ENCODE measurements at regions not wholly inside any gene's neighbourhood (a gene's known extent, or its start where the extent isn't known, plus 50 kb on each side); places are given as distances from the start of the nearest gene placed in this dataset.

DNA sequence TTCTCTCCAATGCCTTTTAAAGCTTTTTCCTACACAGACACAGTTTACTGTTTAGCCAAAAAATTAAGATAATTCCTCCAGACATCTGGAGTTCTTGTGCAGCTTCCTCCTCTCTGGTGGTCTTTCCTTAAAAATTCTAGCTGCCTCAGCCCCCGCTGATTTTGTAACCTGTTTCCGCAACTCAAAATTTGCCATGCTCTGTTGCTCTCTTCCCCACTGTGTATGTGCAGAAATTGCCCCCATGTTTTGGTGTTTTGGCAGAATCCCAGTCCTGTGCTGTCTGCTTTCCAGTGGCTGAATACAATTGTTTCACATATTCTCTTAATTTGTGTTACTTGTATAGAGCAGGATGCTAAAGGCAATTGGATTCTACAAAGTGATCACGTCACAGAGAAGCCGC is 151.7 kb upstream of the PRSS1 start:
- H3K36me3 ChIP-seq: no peaks in the 10 kb centered on the region
- no peak overlapping the region for H3K4me3 ChIP-seq
- no peaks in the 10 kb centered on the region for H3K4me1 ChIP-seq
- H3K9me3 ChIP-seq: no peaks in the 10 kb centered on the region
- DNase-seq (no peak), ATAC-seq (ENCODE audit: low FRiP score in 2 of 2) (no peak)
- H3K27me3 ChIP-seq: no peaks in the 10 kb centered on the region
- no peak for TF ChIP-seq EP300 (IDR thresholded peaks at IDR 0.05)
- TF ChIP-seq, protein P1, sequence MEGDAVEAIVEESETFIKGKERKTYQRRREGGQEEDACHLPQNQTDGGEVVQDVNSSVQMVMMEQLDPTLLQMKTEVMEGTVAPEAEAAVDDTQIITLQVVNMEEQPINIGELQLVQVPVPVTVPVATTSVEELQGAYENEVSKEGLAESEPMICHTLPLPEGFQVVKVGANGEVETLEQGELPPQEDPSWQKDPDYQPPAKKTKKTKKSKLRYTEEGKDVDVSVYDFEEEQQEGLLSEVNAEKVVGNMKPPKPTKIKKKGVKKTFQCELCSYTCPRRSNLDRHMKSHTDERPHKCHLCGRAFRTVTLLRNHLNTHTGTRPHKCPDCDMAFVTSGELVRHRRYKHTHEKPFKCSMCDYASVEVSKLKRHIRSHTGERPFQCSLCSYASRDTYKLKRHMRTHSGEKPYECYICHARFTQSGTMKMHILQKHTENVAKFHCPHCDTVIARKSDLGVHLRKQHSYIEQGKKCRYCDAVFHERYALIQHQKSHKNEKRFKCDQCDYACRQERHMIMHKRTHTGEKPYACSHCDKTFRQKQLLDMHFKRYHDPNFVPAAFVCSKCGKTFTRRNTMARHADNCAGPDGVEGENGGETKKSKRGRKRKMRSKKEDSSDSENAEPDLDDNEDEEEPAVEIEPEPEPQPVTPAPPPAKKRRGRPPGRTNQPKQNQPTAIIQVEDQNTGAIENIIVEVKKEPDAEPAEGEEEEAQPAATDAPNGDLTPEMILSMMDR (IDR thresholded peaks at IDR 0.05): no peak
- TF ChIP-seq POLR2A (IDR thresholded peaks at IDR 0.05): no peak
- TF ChIP-seq POLR2AphosphoS5 (IDR thresholded peaks at IDR 0.05): no peak
- H3K27ac ChIP-seq: no peak overlapping the region
- 82 to 86% methylated on average over 4 of the region's 4 CpGs for WGBS, 2 donors

DNA sequence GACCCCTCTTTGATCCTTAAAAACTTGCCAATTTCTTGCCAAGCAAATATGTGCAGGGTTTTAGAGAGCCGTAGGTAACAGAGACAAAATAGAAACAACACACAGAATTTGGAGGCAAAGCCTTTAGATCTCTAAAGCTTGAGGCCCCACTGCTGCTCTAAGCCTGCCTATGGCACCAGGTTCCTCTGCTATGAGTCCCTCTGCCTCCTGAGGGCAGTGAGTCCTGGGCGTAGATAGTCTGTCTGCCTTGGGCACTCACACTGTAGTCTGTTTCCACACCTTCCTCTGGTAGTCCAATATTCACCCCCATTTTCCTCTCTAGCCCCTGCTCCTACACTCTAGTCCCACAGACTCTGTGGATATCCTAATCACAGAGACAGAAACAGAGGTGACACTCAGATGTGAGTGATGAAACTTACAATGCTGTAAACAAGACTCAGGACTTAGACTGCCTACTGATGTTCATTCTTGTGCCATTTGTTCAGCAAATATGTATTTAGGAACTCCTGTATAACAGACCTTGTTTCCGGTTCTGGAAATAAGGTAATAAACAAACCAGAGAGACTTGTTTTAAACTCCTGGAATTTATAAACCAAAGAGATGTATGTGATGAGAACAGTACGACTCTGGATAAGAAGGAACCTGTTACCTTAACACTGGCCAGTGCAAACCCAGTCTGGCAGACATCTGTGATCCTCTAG is 153.3 kb upstream of the PRSS1 start:
- H3K4me3 ChIP-seq: no peak overlapping the region
- TF ChIP-seq EP300 (IDR thresholded peaks at IDR 0.05) (no peak), POLR2AphosphoS5 (IDR thresholded peaks at IDR 0.05) (no peak), POLR2A (IDR thresholded peaks at IDR 0.05) (no peak)
- TF ChIP-seq, protein P1 (IDR thresholded peaks at IDR 0.05): no peak
- H3K27me3 ChIP-seq: no peaks in the 10 kb centered on the region
- no peaks in the 10 kb centered on the region for H3K36me3 ChIP-seq
- no peaks in the 10 kb centered on the region for H3K4me1 ChIP-seq
- H3K27ac ChIP-seq: no peak overlapping the region
- ATAC-seq (ENCODE audit: low FRiP score in 2 of 2): no peak
- no peak for DNase-seq
- WGBS, 2 donors: 55 to 63% methylated on average over 4 of the region's 4 CpGs
- H3K9me3 ChIP-seq: no peaks in the 10 kb centered on the region

DNA sequence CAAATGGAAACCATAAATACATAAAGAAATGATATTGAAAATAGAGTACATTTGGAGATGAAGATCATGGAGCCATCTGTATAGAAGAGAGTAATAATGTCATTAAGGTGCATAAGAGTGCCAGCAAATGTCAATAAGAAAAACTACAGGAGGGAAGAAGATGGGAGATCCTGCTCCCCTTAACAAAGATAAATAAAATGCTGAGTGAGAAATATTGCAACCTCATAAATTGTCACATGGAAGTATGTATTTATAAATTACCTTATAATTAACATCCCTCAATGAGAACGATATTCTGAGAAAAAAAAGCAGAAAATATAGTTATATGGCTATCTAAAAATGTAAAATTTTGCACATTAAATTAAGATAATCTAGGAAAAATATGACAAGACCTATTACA is 155.2 kb upstream of the PRSS1 start:
- no peak overlapping the region for H3K27ac ChIP-seq
- no peak for TF ChIP-seq POLR2AphosphoS5 (IDR thresholded peaks at IDR 0.05)
- TF ChIP-seq POLR2A (IDR thresholded peaks at IDR 0.05): no peak
- TF ChIP-seq, protein P1 (IDR thresholded peaks at IDR 0.05): no peak
- TF ChIP-seq EP300 (IDR thresholded peaks at IDR 0.05): no peak
- H3K4me3 ChIP-seq: no peak overlapping the region
- ATAC-seq (ENCODE audit: low FRiP score in 2 of 2): no peak
- H3K27me3 ChIP-seq: no peaks in the 10 kb centered on the region
- H3K9me3 ChIP-seq: no peaks in the 10 kb centered on the region
- no peaks in the 10 kb centered on the region for H3K4me1 ChIP-seq
- H3K36me3 ChIP-seq: no peaks in the 10 kb centered on the region
- DNase-seq: no peak
- 73 to 88% methylated on average over 1 of the region's 1 CpG for WGBS, 2 donors

DNA sequence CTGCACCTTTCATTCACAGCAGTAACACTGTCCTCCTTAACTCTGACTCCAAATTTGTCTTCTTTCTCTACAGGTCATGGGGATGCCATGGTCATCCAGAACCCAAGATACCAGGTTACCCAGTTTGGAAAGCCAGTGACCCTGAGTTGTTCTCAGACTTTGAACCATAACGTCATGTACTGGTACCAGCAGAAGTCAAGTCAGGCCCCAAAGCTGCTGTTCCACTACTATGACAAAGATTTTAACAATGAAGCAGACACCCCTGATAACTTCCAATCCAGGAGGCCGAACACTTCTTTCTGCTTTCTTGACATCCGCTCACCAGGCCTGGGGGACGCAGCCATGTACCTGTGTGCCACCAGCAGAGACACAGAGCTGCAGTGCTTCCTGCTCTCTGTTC is 156.2 kb upstream of the PRSS1 start:
- no peaks in the 10 kb centered on the region for H3K9me3 ChIP-seq
- DNase-seq (no peak), ATAC-seq (ENCODE audit: low FRiP score in 2 of 2) (no peak)
- H3K27ac ChIP-seq: no peak overlapping the region
- no peak overlapping the region for H3K4me3 ChIP-seq
- no peaks in the 10 kb centered on the region for H3K36me3 ChIP-seq
- TF ChIP-seq EP300 (IDR thresholded peaks at IDR 0.05) (no peak), POLR2A (IDR thresholded peaks at IDR 0.05) (no peak), POLR2AphosphoS5 (IDR thresholded peaks at IDR 0.05) (no peak)
- TF ChIP-seq, protein P1 (IDR thresholded peaks at IDR 0.05): no peak
- WGBS, 2 donors: 87 to 92% methylated on average over 4 of the region's 4 CpGs
- H3K27me3 ChIP-seq: no peaks in the 10 kb centered on the region
- H3K4me1 ChIP-seq: no peaks in the 10 kb centered on the region

DNA sequence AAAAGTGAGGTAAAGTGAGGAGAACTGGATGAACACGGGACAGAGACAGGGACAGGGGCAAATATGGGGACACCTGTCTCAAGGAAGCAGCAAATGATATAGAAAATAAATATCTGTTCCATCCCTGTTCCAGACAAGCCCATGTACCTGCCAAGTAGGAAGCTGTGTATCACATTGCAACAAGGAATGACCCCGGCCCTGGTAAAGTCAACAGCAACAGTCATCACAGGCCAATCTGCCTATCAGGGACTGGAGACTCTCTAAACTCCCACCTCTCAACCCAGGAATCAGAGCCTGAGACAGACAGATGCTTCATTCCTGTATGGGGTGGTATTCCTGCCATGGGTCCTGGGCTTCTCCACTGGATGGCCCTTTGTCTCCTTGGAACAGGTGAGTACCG is 156.6 kb upstream of the PRSS1 start:
- no peak overlapping the region for H3K27ac ChIP-seq
- no peaks in the 10 kb centered on the region for H3K4me1 ChIP-seq
- no peak for DNase-seq
- no peak overlapping the region for H3K4me3 ChIP-seq
- H3K9me3 ChIP-seq: no peaks in the 10 kb centered on the region
- no peak for TF ChIP-seq POLR2AphosphoS5 (IDR thresholded peaks at IDR 0.05)
- TF ChIP-seq, protein P1 (IDR thresholded peaks at IDR 0.05): no peak
- no peak for TF ChIP-seq POLR2A (IDR thresholded peaks at IDR 0.05)
- no peak for TF ChIP-seq EP300 (IDR thresholded peaks at IDR 0.05)
- H3K36me3 ChIP-seq: no peaks in the 10 kb centered on the region
- H3K27me3 ChIP-seq: no peaks in the 10 kb centered on the region
- 58 to 85% methylated on average over 3 of the region's 3 CpGs for WGBS, 2 donors
- ATAC-seq (ENCODE audit: low FRiP score in 2 of 2): no peak

Measured in upper lobe of left lung (tissue), 6 donors.